HG03565 (cell line): ENCODE measurements at regions not wholly inside any gene's neighbourhood (a gene's known extent, or its start where the extent isn't known, plus 50 kb on each side); places are given as distances from the start of the nearest gene placed in this dataset.

Experiments
- ATAC-seq: cut with Tn5 transposase; IDR thresholded peaks from one replicate; pipeline ENCODE4 v1.9.1; 2021; ENCODE audit warnings: mild to moderate bottlenecking, moderate library complexity; ENCODE audit not compliant: unreplicated experiment

DNA sequence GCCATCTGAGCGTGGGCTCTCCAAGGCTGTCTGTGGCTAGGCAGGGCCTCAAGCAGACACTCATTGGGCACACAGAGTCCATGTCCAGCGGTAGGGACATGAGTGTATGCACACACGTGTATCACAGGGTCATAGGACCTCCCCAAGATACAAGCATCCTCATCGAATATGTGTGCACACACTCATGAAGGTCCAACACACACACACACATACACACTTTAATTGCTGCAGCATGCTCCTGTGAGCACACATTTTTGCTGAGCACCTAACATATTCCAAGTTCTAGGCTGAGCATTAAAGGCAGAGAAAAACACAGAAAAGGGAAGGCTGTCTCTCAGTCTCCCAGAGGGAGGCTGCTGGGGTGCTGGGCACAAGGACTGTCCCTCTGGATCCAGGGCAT, 59.3 kb upstream of the TBX3 start:
- no peak for ATAC-seq

DNA sequence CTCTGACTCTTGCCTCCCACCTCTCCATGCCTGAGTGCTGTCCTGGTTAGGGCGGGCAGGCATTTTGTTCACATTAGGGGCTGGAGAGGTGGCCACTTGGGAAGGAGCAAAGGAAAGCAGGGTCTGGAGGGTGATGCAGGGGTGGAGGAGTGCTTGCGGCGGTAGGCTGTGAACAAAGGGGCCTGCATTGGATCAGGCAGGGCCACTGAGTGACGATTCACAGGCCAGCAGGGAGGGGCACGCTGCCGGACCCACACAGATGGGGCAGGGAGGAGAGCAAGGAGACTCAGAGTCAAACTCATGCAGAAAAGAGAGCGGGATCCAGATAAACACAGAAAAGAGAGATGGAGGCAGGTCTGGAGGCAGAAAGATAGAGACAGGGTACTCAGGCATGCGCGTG, 58.4 kb upstream of the TBX3 start:
- ATAC-seq = no peak

DNA sequence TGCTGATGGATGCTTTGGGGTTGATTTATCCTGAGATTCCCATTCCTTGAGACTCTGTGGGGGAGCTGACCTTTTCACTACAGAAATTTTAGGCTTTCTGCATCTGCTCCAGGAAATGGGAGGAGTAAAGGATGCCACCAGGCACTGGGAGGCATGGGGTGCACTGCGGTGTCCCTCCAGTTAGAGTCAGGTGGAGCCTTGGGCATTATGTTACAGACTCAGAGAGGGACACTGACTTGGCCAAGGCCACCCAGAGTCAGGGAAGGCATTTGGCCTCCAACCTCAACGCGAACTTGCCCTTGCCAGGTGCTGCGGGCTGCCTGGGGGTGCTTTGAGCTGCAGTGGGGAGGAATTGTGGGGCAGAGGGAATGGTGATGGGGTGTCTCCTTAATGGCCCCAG, 58.0 kb upstream of the TBX3 start:
- ATAC-seq = no peak

DNA sequence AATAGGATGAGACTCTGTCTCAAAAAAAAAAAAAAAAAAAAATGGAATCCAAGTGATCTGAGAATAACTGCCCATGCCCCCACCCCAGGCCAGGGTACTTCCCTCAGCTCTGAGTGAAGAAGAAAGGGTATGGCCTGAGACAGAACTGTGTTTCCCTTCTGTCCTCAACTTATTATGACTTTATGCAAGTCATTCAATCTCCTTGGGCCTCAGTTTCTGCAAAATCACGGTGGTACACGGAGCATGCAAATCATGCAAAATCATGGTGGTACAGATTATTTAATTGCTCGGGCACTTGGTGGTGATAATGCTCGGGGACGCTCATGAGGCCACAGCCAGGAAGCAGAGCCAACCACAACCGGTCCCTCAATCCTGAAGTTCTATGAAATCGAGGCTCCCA, 56.5 kb upstream of the TBX3 start:
- no peak for ATAC-seq

DNA sequence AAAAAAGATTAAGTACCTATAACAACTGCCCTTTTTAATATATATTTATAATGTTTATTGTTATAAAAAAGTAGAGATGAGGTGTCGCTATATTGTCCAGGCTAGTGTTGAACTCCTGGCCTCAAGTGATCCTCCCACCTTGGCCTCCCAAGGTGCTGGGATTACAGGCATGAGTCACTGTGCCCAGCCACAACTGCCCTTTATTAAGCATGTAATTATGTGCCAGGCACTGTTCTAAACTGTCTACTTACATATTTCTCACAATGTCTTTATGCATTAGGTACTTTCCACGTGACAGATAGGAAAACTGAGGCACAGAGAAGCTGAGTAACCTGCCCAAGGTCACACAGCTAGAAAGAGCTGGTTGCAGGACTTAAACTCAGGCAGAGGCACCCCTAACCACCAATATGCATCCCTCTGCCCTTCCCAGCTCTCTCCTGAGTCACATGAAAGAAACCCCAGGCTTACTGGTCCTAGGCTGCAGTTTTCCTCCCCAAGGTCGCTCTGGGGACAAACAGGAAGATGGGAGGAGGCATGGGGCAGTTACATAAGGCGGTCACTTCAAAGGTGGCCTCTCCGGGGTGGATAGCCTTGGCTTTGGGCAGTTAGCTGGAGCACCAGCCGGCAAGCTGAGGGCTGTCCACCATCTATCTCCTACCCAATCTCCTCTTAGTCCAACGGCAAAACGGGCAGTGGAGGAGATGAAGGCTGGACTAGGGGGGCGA, 54.6 kb upstream of the TBX3 start:
- ATAC-seq = no peak

DNA sequence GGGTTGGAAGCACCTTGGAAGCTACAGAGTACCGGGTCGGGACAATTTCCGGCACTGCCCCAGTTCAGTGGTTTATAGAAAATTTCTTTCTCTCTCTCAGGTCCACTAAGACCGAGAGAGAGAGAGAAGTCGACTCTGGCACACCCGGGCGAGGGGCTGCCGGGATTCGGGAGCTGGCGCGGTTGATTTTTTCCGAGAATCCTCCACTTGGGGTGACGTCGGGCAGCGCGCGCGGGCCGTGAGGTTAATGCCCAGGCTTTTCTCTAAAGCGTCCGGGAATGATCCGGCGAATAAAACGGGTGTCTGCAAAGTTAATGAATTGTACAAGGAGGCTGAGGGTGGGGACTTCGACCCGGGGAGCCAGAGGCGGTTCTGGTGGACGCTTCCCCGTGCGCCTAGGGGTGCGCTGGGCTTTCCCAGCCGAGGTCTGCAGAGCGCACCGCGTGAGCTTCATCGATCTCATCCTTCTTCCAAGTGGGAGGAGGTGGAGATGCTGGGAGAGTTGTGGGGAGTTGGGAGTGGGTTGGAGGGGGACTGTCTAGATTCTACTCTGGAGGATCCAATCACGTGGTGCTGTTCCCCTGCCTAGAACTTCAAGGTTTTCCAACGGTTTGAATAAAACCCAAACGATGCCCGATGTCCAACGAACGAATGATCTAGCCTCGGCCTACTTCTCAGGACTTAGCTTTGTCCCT, 51.9 kb upstream of the TBX3 start:
- no peak for ATAC-seq

DNA sequence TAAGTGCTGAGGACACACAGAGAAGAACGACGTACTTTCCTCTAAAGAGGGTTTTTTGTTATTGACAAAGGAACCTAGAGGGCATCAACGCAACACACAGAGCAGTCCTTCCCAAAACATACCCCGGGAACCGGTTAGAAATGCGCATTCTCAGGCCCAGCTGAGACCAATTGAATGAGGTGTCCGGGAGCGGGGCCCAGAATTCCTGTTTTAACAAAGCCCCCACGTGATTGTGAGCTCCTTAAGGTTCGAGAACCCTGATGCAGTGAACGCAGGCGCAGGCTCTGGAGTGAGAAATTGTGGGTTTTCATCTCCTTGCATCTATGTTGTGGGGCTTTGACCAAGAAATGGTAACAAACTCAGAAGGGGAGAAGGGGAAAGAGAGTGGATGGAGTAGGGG, 51.0 kb upstream of the TBX3 start:
- ATAC-seq = no peak

DNA sequence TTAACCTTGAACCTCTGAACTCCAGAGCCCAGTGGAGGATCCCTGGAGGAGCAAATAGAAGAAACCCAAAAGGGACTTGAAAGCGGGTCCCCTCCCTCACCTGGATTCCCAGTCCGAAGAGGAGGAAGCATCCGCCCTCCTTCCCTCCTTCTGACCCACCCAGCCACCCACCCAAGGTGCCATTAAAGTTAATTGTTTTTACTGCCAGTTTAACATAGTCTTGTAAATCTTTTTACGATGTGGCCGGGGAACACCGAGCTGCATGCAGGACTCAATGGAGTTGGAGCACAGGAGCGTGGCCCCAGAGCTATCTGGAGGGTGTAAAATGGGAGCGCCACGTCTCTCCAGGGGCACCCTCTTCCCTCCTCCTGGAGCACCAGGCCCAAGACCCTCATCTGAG, 49.9 kb upstream of the TBX3 start:
- ATAC-seq = no peak
